Prostate gland (tissue), 2 donors: ENCODE measurements at regions not wholly inside any gene's neighbourhood (a gene's known extent, or its start where the extent isn't known, plus 50 kb on each side); places are given as distances from the start of the nearest gene placed in this dataset.

Experiments
- DNase-seq: peaks from one replicate; pipeline ENCODE4 v3.0.0-alpha.2; 2019; ENCODE audit warnings: low spot score
- H3K27ac ChIP-seq, 2 donors: fragments of 200-600 bp; sonication (generic); 2 replicates each; pipeline ENCODE4 v1.5.1; 2017 to 2019
- H3K27me3 ChIP-seq: fragments of 200-600 bp; sonication (generic); replicated peaks from 2 replicates; pipeline ENCODE4 v1.5.1; 2019; ENCODE audit not compliant: insufficient read depth
- H3K36me3 ChIP-seq, 2 donors: fragments of 200-600 bp; sonication (generic); 1 replicate in 1 of 2; 2 replicates in 1 of 2; pipeline versions ENCODE4 v1.5.1 to v1.8.1; 2017 to 2019
- H3K4me1 ChIP-seq: fragments of 200-600 bp; sonication (generic); replicated peaks from 2 replicates; pipeline ENCODE4 v1.5.1; 2019
- H3K4me3 ChIP-seq, 2 donors: fragments of 200-600 bp; sonication (generic); 2 replicates each; pipeline ENCODE4 v1.5.1; 2017 to 2019
- H3K9me3 ChIP-seq: fragments of 200-600 bp; sonication (generic); 2 replicates; pipeline ENCODE4 v1.5.1; 2017
- POLR2A ChIP-seq: fragments of 450-650 bp; IDR thresholded peaks from one replicate; pipeline ENCODE4 v1.6.1; 2016; ENCODE audit warnings: antibody characterized with exemption, mild to moderate bottlenecking
- POLR2AphosphoS5 ChIP-seq: sonication (generic); formaldehyde crosslinking; IDR thresholded peaks from one replicate; pipeline ENCODE4 v1.6.1; 2017; ENCODE audit warnings: antibody characterized with exemption
- WGBS: methylation state at CpG from one replicate; pipeline ENCODE4 v1.1.5; 2018; 5-methylcytosine and 5-hydroxymethylcytosine counted together
- intact Hi-C: fragments of 100-400 bp; cut with DNase I; formaldehyde crosslinking; loops from one replicate; pipeline ENCODE4 v1.14.2; 2022
- TF ChIP-seq, protein P1 (sequence below), 4 experiments: fragments of 200-600 bp in 2 of 4; fragments of 450-650 bp in 2 of 4; sonication (generic) in 2 of 4; IDR thresholded peaks; 1 replicate in 3 of 4; 2 replicates in 1 of 4; pipeline ENCODE4 v1.5.1; 2016 to 2019; ENCODE audit warnings: antibody characterized with exemption in 4 of 4, mild to moderate bottlenecking in 2 of 4, moderate library complexity in 2 of 4

DNA sequence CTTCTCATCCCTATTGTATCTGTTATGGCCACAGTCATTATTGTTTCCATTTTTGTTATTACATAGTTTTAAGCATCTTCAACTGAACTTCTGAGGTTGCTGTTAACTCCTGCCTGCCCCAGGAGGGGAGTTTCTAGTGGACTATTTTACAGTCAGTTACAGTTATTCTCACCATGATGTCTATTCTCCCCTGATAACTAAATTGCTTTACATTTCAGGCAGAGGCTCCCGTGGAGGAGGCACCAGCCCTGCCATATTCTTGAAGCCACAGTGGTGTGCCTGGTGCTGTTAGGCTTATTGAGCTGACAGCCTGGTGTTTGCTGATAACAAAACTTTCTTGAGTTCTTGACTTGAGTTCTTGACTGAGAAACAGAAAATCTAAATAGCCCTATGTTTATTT is 256.4 kb downstream of the TFCP2L1 start:
- DNase-seq, result no peak
- 64% methylated on average over 1 of the region's 1 CpG for WGBS
- intact Hi-C loops, result no loop called here
- Histone ChIP-seq H3K9me3 (no peaks in the 10 kb centered on the region), H3K27me3 (no peaks in the 10 kb centered on the region), H3K4me3 (no peak overlapping the region), H3K27ac (no peak overlapping the region), H3K36me3 (no peaks in the 10 kb centered on the region), H3K4me1 (no peaks in the 10 kb centered on the region)
- no peak for TF ChIP-seq POLR2AphosphoS5
- TF ChIP-seq POLR2A, result no peak
- TF ChIP-seq, protein P1, sequence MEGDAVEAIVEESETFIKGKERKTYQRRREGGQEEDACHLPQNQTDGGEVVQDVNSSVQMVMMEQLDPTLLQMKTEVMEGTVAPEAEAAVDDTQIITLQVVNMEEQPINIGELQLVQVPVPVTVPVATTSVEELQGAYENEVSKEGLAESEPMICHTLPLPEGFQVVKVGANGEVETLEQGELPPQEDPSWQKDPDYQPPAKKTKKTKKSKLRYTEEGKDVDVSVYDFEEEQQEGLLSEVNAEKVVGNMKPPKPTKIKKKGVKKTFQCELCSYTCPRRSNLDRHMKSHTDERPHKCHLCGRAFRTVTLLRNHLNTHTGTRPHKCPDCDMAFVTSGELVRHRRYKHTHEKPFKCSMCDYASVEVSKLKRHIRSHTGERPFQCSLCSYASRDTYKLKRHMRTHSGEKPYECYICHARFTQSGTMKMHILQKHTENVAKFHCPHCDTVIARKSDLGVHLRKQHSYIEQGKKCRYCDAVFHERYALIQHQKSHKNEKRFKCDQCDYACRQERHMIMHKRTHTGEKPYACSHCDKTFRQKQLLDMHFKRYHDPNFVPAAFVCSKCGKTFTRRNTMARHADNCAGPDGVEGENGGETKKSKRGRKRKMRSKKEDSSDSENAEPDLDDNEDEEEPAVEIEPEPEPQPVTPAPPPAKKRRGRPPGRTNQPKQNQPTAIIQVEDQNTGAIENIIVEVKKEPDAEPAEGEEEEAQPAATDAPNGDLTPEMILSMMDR (IDR thresholded peaks at IDR 0.05), result no peak

DNA sequence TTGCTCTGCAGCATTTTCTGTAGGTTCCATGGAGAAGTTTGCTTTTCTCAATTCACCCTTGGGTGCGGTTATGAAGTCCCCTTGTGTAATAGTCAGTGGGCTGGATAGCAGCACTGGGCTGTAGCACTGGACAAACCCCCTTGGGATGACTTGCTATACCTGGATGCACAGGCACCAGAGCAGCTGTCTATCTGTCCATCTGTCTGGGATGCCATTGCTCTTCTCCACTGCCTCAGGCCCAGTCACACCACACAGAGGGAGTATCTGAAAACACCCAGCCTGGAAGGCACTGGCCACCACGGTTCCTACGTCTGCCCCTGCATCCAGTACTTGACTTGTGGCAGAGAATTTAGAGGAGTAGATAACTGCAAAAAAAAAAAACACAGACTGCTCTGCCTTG is 254.5 kb downstream of the TFCP2L1 start:
- TF ChIP-seq POLR2AphosphoS5, result no peak
- DNase-seq, result peak; percentile 3

DNA sequence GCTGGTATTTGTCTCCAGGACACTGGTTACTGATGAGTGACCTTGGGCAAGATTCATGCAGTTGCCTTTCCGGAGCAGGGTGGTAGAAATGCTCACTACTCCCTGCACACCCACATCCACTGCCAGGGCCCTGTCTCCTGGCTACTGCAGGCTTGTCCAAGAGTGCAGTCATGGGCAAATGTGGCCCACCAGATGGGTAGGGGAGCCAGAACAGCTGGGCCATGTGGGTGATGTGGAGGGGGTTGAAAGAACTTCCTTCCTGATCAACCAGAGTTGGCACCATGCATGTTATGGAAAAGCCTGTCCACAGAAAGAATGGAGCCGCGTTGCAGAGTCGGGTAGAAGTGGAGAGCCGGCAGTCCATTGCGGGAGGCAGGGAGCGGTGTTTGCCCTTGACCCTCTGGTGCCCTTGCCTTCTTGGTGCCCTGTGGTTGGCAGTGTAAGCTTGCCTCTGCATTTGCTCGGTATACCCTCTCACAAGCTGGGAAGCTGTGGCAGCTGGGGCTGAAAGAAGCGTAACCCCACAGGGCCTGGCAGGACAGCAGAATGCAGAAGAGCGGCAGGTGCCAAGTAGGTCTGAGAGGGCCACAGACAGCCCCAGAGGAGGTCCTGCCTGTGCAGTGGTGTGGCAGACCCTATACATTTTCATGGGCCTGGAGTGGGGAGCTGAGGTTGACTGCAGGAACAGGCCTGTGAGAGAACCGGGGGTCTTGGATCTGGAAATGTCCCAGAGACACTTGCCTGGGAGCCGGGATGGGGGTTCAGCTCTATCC is 253.2 kb downstream of the TFCP2L1 start:
- Histone ChIP-seq H3K36me3 (no peaks in the 10 kb centered on the region), H3K4me1 (peaks cover 2% of the 10 kb centered on the region), H3K27me3 (no peaks in the 10 kb centered on the region), H3K9me3 (no peaks in the 10 kb centered on the region), H3K27ac (no peak overlapping the region), H3K4me3 (no peak overlapping the region)
- WGBS, result 93% methylated on average over 12 of the region's 12 CpGs
- TF ChIP-seq, protein P1 (IDR thresholded peaks at IDR 0.05), result no peak
- TF ChIP-seq POLR2AphosphoS5 (no peak), POLR2A (no peak)
- DNase-seq, result no peak
- intact Hi-C loops, result no loop called here

More for the DNA sequence above, 254.5 kb downstream of the TFCP2L1 start:
- Histone ChIP-seq H3K4me3 (no peak overlapping the region), H3K9me3 (no peaks in the 10 kb centered on the region), H3K4me1 (no peaks in the 10 kb centered on the region), H3K27me3 (no peaks in the 10 kb centered on the region), H3K27ac (no peak overlapping the region), H3K36me3 (no peaks in the 10 kb centered on the region)
- WGBS, result 79% methylated on average over 3 of the region's 3 CpGs
- intact Hi-C loops, result no loop called here

DNA sequence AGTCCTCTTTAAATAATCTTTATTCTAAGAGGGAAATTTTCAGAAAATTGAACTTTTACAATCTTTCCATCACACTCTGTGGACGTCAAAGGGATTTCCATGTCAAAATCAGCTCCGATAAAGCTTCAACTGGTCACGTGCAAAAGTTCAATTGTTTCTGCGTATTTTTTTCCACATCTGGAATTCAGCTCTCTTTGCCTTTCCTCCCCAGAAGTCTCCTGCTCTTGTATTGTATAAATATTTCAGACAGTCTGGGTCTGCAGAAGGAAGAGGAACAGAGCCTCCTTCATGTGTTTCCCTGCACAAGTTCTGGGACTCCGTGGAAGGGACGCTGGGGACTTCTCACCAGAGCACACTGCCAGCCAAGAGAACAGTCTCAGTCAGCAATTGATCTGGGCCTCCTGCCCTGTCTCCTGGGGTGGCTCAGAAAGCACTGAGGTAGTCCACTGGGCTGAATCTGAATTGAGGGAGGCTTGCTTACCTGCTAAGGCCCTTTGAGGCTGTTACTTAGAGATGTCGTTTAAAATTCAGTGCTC is 251.5 kb downstream of the TFCP2L1 start:
- intact Hi-C loops, result no loop called here
- no peak for TF ChIP-seq POLR2AphosphoS5
- TF ChIP-seq, protein P1 (IDR thresholded peaks at IDR 0.05), result no peak
- TF ChIP-seq POLR2A, result no peak
- no peak for DNase-seq

DNA sequence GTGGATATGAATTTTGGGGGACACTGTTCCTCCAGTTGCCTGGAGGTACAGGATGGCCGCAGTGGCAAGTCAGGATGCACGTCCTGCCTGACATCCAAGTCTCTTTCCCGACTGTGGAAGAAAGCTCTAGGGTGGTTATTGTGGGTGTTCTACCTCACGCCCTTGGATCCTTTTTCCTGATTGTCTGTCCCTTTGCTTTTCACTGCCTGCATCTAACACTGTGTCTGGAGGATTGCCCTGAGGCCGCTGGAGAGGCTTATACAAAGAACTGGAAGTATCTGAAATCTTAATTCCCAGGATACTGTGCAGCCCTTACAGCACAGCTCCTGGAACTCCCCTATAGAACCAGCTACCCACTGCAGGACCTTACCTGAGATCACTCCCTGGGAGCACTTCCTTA is 250.5 kb downstream of the TFCP2L1 start:
- intact Hi-C loops, result no loop called here
- no peak overlapping the region for H3K27ac ChIP-seq
- 84% methylated on average over 5 of the region's 5 CpGs for WGBS

More for the DNA sequence above, 251.5 kb downstream of the TFCP2L1 start:
- Histone ChIP-seq H3K4me1 (peaks cover 4% of the 10 kb centered on the region), H3K4me3 (no peak overlapping the region), H3K27ac (no peak overlapping the region), H3K36me3 (no peaks in the 10 kb centered on the region), H3K9me3 (no peaks in the 10 kb centered on the region), H3K27me3 (no peaks in the 10 kb centered on the region)
- 87% methylated on average over 7 of the region's 7 CpGs for WGBS

More for the DNA sequence above, 250.5 kb downstream of the TFCP2L1 start:
- no peaks in the 10 kb centered on the region for H3K36me3 ChIP-seq
- peaks cover 4% of the 10 kb centered on the region for H3K4me1 ChIP-seq
- no peaks in the 10 kb centered on the region for H3K9me3 ChIP-seq
- TF ChIP-seq POLR2AphosphoS5 (no peak), POLR2A (no peak)
- TF ChIP-seq, protein P1 (IDR thresholded peaks at IDR 0.05), result no peak
- peak; percentile 2 for DNase-seq
- no peaks in the 10 kb centered on the region for H3K27me3 ChIP-seq
- H3K4me3 ChIP-seq, result no peak overlapping the region
